Endothelial cell of umbilical vein (primary cell): ENCODE measurements at regions not wholly inside any gene's neighbourhood (a gene's known extent, or its start where the extent isn't known, plus 50 kb on each side); places are given as distances from the start of the nearest gene placed in this dataset.

Experiments used
- CTCF ChIP-seq, 2 donors: IDR thresholded peaks; 1 replicate in 1 of 2; 2 replicates in 1 of 2; pipeline ENCODE4 v1.5.1; 2011; ENCODE audit warnings: low read length in 2 of 2, mild to moderate bottlenecking in 2 of 2, moderate library complexity in 2 of 2, control low read depth in 1 of 2, inconsistent platforms in 1 of 2, low read depth in 1 of 2; ENCODE audit not compliant: insufficient read depth in 1 of 2; ENCODE audit errors: extremely low read depth in 1 of 2
- EZH2 ChIP-seq: IDR thresholded peaks from 2 replicates; pipeline ENCODE4 v1.6.1; 2012; ENCODE audit warnings: borderline replicate concordance, low read depth, mild to moderate bottlenecking, moderate library complexity, low read length, inconsistent platforms; ENCODE audit not compliant: severe bottlenecking
- FOS ChIP-seq: IDR thresholded peaks from 2 replicates; pipeline ENCODE4 v1.6.1; 2011; ENCODE audit warnings: mild to moderate bottlenecking, low read length, moderate library complexity, borderline replicate concordance; ENCODE audit not compliant: insufficient read depth
- GATA2 ChIP-seq: IDR thresholded peaks from 2 replicates; pipeline ENCODE4 v1.7.0; 2011; ENCODE audit warnings: low read depth, mild to moderate bottlenecking, moderate library complexity, mixed read lengths, low read length; ENCODE audit not compliant: insufficient read length, insufficient read depth
- JUN ChIP-seq: IDR thresholded peaks from 2 replicates; pipeline ENCODE4 v1.6.1; 2011; ENCODE audit warnings: borderline replicate concordance, low read depth; ENCODE audit not compliant: insufficient read length, insufficient read depth
- MAX ChIP-seq: IDR thresholded peaks from 2 replicates; pipeline ENCODE4 v1.6.1; 2011; ENCODE audit not compliant: insufficient read depth, insufficient read length
- MYC ChIP-seq: IDR thresholded peaks from one replicate; pipeline ENCODE4 v1.6.1; 2011; ENCODE audit warnings: mild to moderate bottlenecking, low read depth, low read length
- POLR2A ChIP-seq: IDR thresholded peaks from 2 replicates; pipeline ENCODE4 v1.6.1; 2012; ENCODE audit warnings: low read depth, mild to moderate bottlenecking, control low read depth, low read length
- POLR2AphosphoS5 ChIP-seq: IDR thresholded peaks from 2 replicates; pipeline ENCODE4 v1.6.1; 2012; ENCODE audit warnings: low read depth, mild to moderate bottlenecking, control low read depth, low read length, moderate library complexity; ENCODE audit not compliant: insufficient read depth

- TF ChIP-seq CTCF (IDR thresholded peaks at IDR 0.05; ENCODE audit: extremely low read depth in 1 of 2, insufficient read depth in 1 of 2, low read depth in 1 of 2, low read length in 2 of 2), result no peak
- no peak for TF ChIP-seq JUN
- TF ChIP-seq EZH2, result no peak
- TF ChIP-seq FOS, result no peak
- TF ChIP-seq POLR2A, result no peak
- no peak for TF ChIP-seq POLR2AphosphoS5
- TF ChIP-seq MAX, result no peak
- no peak for TF ChIP-seq MYC
- TF ChIP-seq GATA2, result no peak
Observed at GRCh38 chr4:159736411-159736810, 633.5 kb downstream of the RAPGEF2 start.
